Natural killer cell (primary cell): ENCODE measurements at regions not wholly inside any gene's neighbourhood (a gene's known extent, or its start where the extent isn't known, plus 50 kb on each side); places are given as distances from the start of the nearest gene placed in this dataset.
"Not testable (repeated sequence)": the region's sequence is repeated elsewhere in the genome, so short reads cannot be mapped to it uniquely, and the experiment has no call there.

Source experiments
- ATAC-seq, 3 donors: fragments of 150-1000 bp in 2 of 3; fragments of 200-7000 bp in 1 of 3; cut with Tn5 transposase; 1 replicate in 1 of 3; 2 replicates in 2 of 3; pipeline ENCODE4 v1.10.0; 2021; ENCODE audit warnings: mild to moderate bottlenecking in 2 of 3, moderate library complexity in 2 of 3
- DNase-seq, 2 donors: peaks; one replicate each; pipeline versions ENCODE4 v3.0.0 to v3.0.0-alpha.2; 2013 to 2021; ENCODE audit warnings: mixed read lengths in 1 of 2
- H3K27ac ChIP-seq: one replicate; pipeline ENCODE4 v1.5.1; 2013; ENCODE audit warnings: mild to moderate bottlenecking, low read length
- H3K27me3 ChIP-seq: one replicate; pipeline ENCODE4 v1.6.1; 2013; ENCODE audit warnings: low read length; ENCODE audit not compliant: control insufficient read depth, insufficient read depth
- H3K36me3 ChIP-seq: one replicate; pipeline ENCODE4 v1.6.1; 2013; ENCODE audit warnings: low read length; ENCODE audit not compliant: control insufficient read depth, insufficient read depth
- H3K4me1 ChIP-seq: one replicate; pipeline ENCODE4 v1.6.1; 2013; ENCODE audit warnings: low read length; ENCODE audit not compliant: control insufficient read depth, insufficient read depth
- H3K4me3 ChIP-seq: one replicate; pipeline ENCODE4 v1.5.1; 2013; ENCODE audit warnings: low read length
- H3K9me3 ChIP-seq: one replicate; pipeline ENCODE4 v1.6.1; 2013; ENCODE audit warnings: low read length; ENCODE audit not compliant: control insufficient read depth, insufficient read depth
- H3K27ac Mint-ChIP-seq, 2 donors: one replicate each; pipeline ENCODE4 v1.8.0; 2022; ENCODE audit warnings: mild to moderate bottlenecking in 2 of 2, mixed read lengths in 2 of 2, moderate library complexity in 1 of 2
- H3K27me3 Mint-ChIP-seq, 2 donors: one replicate each; pipeline ENCODE4 v1.8.0; 2022; ENCODE audit warnings: low read depth in 2 of 2, mixed read lengths in 2 of 2
- H3K36me3 Mint-ChIP-seq: one replicate; pipeline ENCODE4 v1.8.0; 2022; ENCODE audit warnings: mixed read lengths
- H3K4me1 Mint-ChIP-seq, 2 donors: one replicate each; pipeline ENCODE4 v1.8.0; 2022; ENCODE audit warnings: mixed read lengths in 2 of 2
- H3K4me3 Mint-ChIP-seq: one replicate; pipeline ENCODE4 v1.8.0; 2022; ENCODE audit warnings: mild to moderate bottlenecking, moderate library complexity, mixed read lengths
- H3K9me3 Mint-ChIP-seq, 2 donors: one replicate each; pipeline ENCODE4 v1.8.0; 2022; ENCODE audit warnings: mixed read lengths in 2 of 2
- WGBS: methylation state at CpG from one replicate; pipeline ENCODE4 v1.1.7; 2013; ENCODE audit warnings: missing lambda C conversion rate; ENCODE audit not compliant: insufficient coverage; 5-methylcytosine and 5-hydroxymethylcytosine counted together
- intact Hi-C: fragments of 100-400 bp; cut with micrococcal nuclease; formaldehyde crosslinking; loops from one replicate; pipeline ENCODE4 v1.14.2; 2022
- TF ChIP-seq, protein P1 (sequence below): fragments of 200-600 bp; IDR thresholded peaks from one replicate; pipeline ENCODE4 v1.8.0; 2022; ENCODE audit warnings: antibody characterized with exemption

DNA sequence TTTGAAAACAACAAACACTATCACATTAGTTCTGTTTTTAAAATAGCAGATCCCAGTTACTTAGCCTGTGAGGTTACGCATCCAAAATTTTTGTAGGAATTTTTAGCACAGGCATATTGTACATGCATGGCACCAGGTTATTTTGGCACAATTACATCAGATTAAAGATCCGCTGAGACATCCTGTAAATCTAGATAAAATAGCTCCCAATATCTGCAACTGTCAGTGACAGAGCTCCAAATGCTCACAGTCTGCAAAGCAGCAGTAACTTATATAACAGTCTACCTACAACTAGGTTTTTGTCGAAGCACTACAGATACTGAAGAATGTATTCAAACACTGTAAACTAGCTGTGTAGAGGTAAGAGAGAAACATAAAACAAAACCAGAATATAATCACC lies 200.7 kb upstream of the KCNH7 start:
- Mint-ChIP-seq H3K9me3 (peaks cover 10 to 19% of the 10 kb centered on the region in 2 donors), H3K4me3 (no peak overlapping the region), H3K36me3 (peaks cover 11% of the 10 kb centered on the region), H3K4me1 (no peaks in the 10 kb centered on the region), H3K27me3 (no peaks in the 10 kb centered on the region), H3K27ac (no peak overlapping the region)
- no peak overlapping the region for H3K4me3 ChIP-seq
- TF ChIP-seq, protein P1, sequence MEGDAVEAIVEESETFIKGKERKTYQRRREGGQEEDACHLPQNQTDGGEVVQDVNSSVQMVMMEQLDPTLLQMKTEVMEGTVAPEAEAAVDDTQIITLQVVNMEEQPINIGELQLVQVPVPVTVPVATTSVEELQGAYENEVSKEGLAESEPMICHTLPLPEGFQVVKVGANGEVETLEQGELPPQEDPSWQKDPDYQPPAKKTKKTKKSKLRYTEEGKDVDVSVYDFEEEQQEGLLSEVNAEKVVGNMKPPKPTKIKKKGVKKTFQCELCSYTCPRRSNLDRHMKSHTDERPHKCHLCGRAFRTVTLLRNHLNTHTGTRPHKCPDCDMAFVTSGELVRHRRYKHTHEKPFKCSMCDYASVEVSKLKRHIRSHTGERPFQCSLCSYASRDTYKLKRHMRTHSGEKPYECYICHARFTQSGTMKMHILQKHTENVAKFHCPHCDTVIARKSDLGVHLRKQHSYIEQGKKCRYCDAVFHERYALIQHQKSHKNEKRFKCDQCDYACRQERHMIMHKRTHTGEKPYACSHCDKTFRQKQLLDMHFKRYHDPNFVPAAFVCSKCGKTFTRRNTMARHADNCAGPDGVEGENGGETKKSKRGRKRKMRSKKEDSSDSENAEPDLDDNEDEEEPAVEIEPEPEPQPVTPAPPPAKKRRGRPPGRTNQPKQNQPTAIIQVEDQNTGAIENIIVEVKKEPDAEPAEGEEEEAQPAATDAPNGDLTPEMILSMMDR = no peak
- ATAC-seq (no peak), DNase-seq (no peak)
- 90% methylated on average over 2 of the region's 3 CpGs for WGBS
- no peaks in the 10 kb centered on the region for H3K4me1 ChIP-seq
- no peak overlapping the region for H3K27ac ChIP-seq
- peaks cover 2% of the 10 kb centered on the region for H3K9me3 ChIP-seq
- H3K27me3 ChIP-seq = no peaks in the 10 kb centered on the region
- no peaks in the 10 kb centered on the region for H3K36me3 ChIP-seq
- intact Hi-C loops = no loop called here

DNA sequence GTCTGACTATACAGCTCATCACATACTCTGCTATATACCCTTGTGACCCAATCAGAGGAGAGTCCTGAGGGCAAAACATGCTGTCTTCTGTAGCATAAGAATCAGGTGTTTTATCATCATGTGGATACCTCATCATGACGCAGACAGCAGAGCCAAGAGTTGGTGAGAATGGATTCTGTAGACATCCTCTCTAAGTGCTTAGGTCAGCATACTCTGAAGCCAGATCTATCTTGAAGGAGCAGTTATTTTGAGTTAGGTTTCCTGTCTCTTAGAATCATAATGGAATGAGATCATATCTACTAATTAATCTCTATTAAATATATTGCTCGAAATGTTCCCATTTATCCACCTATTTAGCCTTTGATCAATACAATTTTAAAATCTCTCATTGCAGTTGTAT lies 190.2 kb upstream of the KCNH7 start:
- intact Hi-C loops = no loop called here
- no peak overlapping the region for H3K4me3 Mint-ChIP-seq
- 83% methylated on average over 2 of the region's 2 CpGs for whole genome bisulfite sequencing

DNA sequence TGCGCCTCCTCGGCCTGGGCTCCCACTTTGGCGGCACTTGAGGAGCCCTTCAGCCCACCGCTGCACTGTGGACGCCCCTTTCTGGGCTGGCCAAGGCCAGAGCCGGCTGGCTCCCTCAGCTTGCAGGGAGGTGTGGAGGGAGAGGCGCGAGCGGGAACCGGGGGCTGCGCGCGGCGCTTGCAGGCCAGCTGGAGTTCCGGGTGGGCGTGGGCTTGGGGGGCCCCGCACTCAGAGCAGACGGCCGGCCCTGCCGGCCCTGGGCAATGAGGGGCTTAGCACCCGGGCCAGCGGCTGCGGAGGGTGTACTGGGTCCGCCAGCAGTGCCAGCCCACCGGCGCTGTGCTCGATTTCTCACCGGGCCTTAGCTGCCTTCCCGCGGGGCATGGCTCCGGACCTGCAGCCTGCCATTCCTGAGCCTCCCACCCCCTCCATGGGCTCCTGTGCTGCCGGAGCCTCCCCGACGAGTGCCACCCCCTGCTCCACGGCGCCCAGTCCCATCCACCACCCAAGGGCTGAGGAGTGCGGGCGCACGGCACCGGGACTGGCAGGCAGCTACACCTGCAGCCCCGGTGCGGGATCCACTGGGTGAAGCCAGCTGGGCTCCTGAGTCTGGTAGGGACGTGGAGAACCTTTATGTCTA lies 187.7 kb upstream of the KCNH7 start:
- H3K4me1 Mint-ChIP-seq, H3K36me3 ChIP-seq, intact Hi-C loops, H3K4me3 ChIP-seq, H3K27me3 ChIP-seq, H3K27ac ChIP-seq, ATAC-seq, H3K4me1 ChIP-seq, H3K4me3 Mint-ChIP-seq, H3K9me3 ChIP-seq, H3K36me3 Mint-ChIP-seq, H3K27ac Mint-ChIP-seq, H3K27me3 Mint-ChIP-seq, DNase-seq: not testable (repeated sequence)
- H3K9me3 Mint-ChIP-seq = peaks cover 15 to 20% of the 10 kb centered on the region in 2 donors
- 78% methylated on average over 43 of the region's 43 CpGs for WGBS

More for the DNA sequence above, 190.2 kb upstream of the KCNH7 start:
- DNase-seq (no peak), ATAC-seq (no peak)
- Mint-ChIP-seq H3K27me3 (no peaks in the 10 kb centered on the region), H3K9me3 (peaks cover 9 to 13% of the 10 kb centered on the region in 2 donors), H3K36me3 (no peaks in the 10 kb centered on the region), H3K4me1 (no peaks in the 10 kb centered on the region), H3K27ac (no peak overlapping the region)
- H3K27ac ChIP-seq = no peak overlapping the region
- H3K36me3 ChIP-seq = no peaks in the 10 kb centered on the region
- H3K4me1 ChIP-seq = no peaks in the 10 kb centered on the region
- TF ChIP-seq, protein P1 = no peak
- no peak overlapping the region for H3K4me3 ChIP-seq
- no peaks in the 10 kb centered on the region for H3K27me3 ChIP-seq
- H3K9me3 ChIP-seq = no peaks in the 10 kb centered on the region

DNA sequence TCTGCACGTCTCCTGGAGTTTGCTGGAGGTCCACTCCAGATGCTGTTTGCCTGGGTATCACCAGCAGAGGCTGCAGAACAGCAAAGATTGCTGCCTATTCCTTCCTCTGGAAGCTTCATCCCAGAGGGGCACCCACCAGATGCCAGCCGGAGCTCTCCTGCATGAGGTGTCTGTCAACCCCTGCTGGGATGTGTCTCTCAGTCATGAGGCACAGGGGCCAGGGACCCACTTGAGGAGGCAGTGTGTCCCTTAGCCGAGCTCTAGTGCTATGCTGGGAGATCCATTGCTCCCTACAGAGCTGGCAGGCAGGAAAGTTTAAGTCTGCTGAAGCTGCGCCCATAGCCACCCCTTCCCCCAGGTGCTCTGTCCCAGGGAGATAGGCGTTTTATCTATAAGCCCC lies 178.3 kb upstream of the KCNH7 start:
- H3K4me3 ChIP-seq, H3K4me3 Mint-ChIP-seq, H3K27ac ChIP-seq, ATAC-seq, H3K27me3 Mint-ChIP-seq, H3K27ac Mint-ChIP-seq, H3K36me3 Mint-ChIP-seq, H3K9me3 ChIP-seq, H3K36me3 ChIP-seq, intact Hi-C loops, H3K4me1 Mint-ChIP-seq, DNase-seq, H3K4me1 ChIP-seq, H3K27me3 ChIP-seq: not testable (repeated sequence)
- 72% methylated on average over 5 of the region's 5 CpGs for WGBS
- peaks cover 14 to 18% of the 10 kb centered on the region in 2 donors for H3K9me3 Mint-ChIP-seq
